Panc1 (cell line): ENCODE measurements at regions not wholly inside any gene's neighbourhood (a gene's known extent, or its start where the extent isn't known, plus 50 kb on each side); places are given as distances from the start of the nearest gene placed in this dataset.
"Not testable (repeated sequence)": the region's sequence is repeated elsewhere in the genome, so short reads cannot be mapped to it uniquely, and the experiment has no call there.

Experiments used
- ATAC-seq: fragments of 200-7000 bp; cut with Tn5 transposase; 2 replicates; pipeline ENCODE4 v1.9.1; 2020; ENCODE audit warnings: mild to moderate bottlenecking, moderate library complexity
- BruUV-seq: library from RNA; stranded (reverse); fragments of 400-500 nt; replicated peaks from 2 replicates; lab custom pipeline; 2021; lab: Mats Ljungman, UMichigan
- CTCF ChIA-PET: fragments of 300-600 bp; sonication (Branson Sonifier 250); formaldehyde crosslinking; loops from one replicate; lab custom pipeline; 2022; ENCODE audit warnings: antibody characterized with exemption; lab: Charles Lee
- POLR2A ChIA-PET: fragments of 300-600 bp; sonication (Branson Sonifier 250); formaldehyde crosslinking; loops from one replicate; lab custom pipeline; 2022; ENCODE audit warnings: antibody characterized with exemption; lab: Charles Lee
- DNase-seq: peaks from one replicate; pipeline ENCODE4 v3.0.0-alpha.2; 2010; ENCODE audit warnings: low read depth, low spot score
- H3K27ac ChIP-seq: 2 replicates; pipeline ENCODE4 v1.5.1; 2011; ENCODE audit warnings: mild to moderate bottlenecking, low read length, inconsistent platforms
- H3K27me3 ChIP-seq: fragments of 200-500 bp; sonication (Bioruptor generic); 2 replicates; pipeline ENCODE4 v1.6.0; 2014; ENCODE audit warnings: low read length, inconsistent platforms; ENCODE audit not compliant: control insufficient read depth, insufficient read depth
- H3K36me3 ChIP-seq: fragments of 200-500 bp; sonication (Bioruptor generic); 2 replicates; pipeline ENCODE4 v1.5.1; 2014; ENCODE audit warnings: inconsistent platforms, mild to moderate bottlenecking, low read length, moderate library complexity; ENCODE audit not compliant: control insufficient read depth, insufficient read depth
- H3K4me1 ChIP-seq: 2 replicates; pipeline ENCODE4 v1.5.1; 2011; ENCODE audit warnings: inconsistent platforms, mild to moderate bottlenecking, low read length, moderate library complexity; ENCODE audit not compliant: control insufficient read depth, insufficient read depth
- H3K4me3 ChIP-seq, 2 experiments: 2 replicates each; pipeline ENCODE4 v1.5.1; 2011 to 2012; ENCODE audit warnings: low read depth in 2 of 2, low read length in 2 of 2, mild to moderate bottlenecking in 2 of 2, inconsistent platforms in 1 of 2, moderate library complexity in 1 of 2
- H3K9me3 ChIP-seq: fragments of 200-500 bp; sonication (Bioruptor generic); 2 replicates; pipeline ENCODE4 v1.5.1; 2014; ENCODE audit warnings: low read depth, mild to moderate bottlenecking, inconsistent platforms, low read length, moderate library complexity; ENCODE audit not compliant: control insufficient read depth, insufficient read depth
- CTCF ChIP-seq: fragments of 450-650 bp; IDR thresholded peaks from 2 replicates; pipeline ENCODE4 v1.5.1; 2017; ENCODE audit warnings: mild to moderate bottlenecking
- POLR2AphosphoS5 ChIP-seq: IDR thresholded peaks from 2 replicates; pipeline ENCODE4 v1.6.1; 2012; ENCODE audit warnings: mild to moderate bottlenecking, low read depth, low read length, moderate library complexity
- SIN3A ChIP-seq: IDR thresholded peaks from 2 replicates; pipeline ENCODE4 v1.6.1; 2012; ENCODE audit warnings: low read depth, mild to moderate bottlenecking, low read length, moderate library complexity, borderline replicate concordance; ENCODE audit not compliant: insufficient read depth
- TCF7L2 ChIP-seq: IDR thresholded peaks from 2 replicates; pipeline ENCODE4 v1.6.1; 2011; ENCODE audit warnings: mild to moderate bottlenecking, low read depth, low read length, inconsistent platforms
- in situ Hi-C: cut with HindIII; loops from 2 replicates; pipeline ENCODE4 v1.10.0; 2016; ENCODE audit warnings: low sequenced_read_pairs, low pct_unique_long_range_greater_than_20kb
- intact Hi-C: fragments of 100-400 bp; cut with micrococcal nuclease; formaldehyde crosslinking; loops from one replicate; pipeline ENCODE4 v1.10.0; 2022; ENCODE audit not compliant: unreplicated experiment
- TF ChIP-seq, protein P1 (sequence below), 2 experiments: IDR thresholded peaks; 2 replicates each; pipeline ENCODE4 v1.6.1; 2011 to 2012; ENCODE audit warnings: low read depth in 2 of 2, control low read depth in 1 of 2, low read length in 1 of 2, mild to moderate bottlenecking in 1 of 2, moderate library complexity in 1 of 2; ENCODE audit not compliant: insufficient read depth in 1 of 2

DNA sequence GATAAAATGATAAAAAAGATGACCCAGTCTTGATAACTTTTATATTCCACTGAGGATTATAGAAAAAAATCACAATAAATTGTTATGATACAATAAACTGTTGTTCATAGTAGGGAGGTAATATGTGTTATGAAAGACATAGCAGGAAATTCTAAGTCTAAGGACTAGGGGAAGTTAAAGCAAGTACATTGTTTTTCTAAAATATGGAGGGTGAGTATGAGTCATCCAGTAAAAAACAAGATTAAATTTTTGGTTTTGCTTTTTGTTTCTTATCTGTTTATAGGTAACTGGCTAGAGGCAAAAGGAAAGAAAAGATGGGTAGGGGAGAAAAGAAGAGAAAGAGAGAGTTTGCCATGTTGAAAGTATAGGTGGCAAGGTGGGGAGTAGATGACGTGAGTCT lies 188.4 kb downstream of the POLR1F start:
- CTCF ChIA-PET = no interaction called here
- intact Hi-C loops = no loop called here
- no peaks in the 10 kb centered on the region for H3K36me3 ChIP-seq
- no peak overlapping the region for H3K4me3 ChIP-seq
- H3K27ac ChIP-seq = no peak overlapping the region
- H3K9me3 ChIP-seq = no peaks in the 10 kb centered on the region
- no peaks in the 10 kb centered on the region for H3K27me3 ChIP-seq
- ATAC-seq (no peak), DNase-seq (no peak)
- in situ Hi-C loops = no loop called here
- no TSS peak for BruUV-seq
- POLR2A ChIA-PET = no interaction called here
- TF ChIP-seq POLR2AphosphoS5 = no peak
- TF ChIP-seq SIN3A = no peak
- TF ChIP-seq, protein P1, sequence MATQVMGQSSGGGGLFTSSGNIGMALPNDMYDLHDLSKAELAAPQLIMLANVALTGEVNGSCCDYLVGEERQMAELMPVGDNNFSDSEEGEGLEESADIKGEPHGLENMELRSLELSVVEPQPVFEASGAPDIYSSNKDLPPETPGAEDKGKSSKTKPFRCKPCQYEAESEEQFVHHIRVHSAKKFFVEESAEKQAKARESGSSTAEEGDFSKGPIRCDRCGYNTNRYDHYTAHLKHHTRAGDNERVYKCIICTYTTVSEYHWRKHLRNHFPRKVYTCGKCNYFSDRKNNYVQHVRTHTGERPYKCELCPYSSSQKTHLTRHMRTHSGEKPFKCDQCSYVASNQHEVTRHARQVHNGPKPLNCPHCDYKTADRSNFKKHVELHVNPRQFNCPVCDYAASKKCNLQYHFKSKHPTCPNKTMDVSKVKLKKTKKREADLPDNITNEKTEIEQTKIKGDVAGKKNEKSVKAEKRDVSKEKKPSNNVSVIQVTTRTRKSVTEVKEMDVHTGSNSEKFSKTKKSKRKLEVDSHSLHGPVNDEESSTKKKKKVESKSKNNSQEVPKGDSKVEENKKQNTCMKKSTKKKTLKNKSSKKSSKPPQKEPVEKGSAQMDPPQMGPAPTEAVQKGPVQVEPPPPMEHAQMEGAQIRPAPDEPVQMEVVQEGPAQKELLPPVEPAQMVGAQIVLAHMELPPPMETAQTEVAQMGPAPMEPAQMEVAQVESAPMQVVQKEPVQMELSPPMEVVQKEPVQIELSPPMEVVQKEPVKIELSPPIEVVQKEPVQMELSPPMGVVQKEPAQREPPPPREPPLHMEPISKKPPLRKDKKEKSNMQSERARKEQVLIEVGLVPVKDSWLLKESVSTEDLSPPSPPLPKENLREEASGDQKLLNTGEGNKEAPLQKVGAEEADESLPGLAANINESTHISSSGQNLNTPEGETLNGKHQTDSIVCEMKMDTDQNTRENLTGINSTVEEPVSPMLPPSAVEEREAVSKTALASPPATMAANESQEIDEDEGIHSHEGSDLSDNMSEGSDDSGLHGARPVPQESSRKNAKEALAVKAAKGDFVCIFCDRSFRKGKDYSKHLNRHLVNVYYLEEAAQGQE (IDR thresholded peaks at IDR 0.05; ENCODE audit: insufficient read depth in 1 of 2, low read depth in 2 of 2, low read length in 1 of 2) = no peak
- TF ChIP-seq TCF7L2 = no peak
- no peak for TF ChIP-seq CTCF
- H3K4me1 ChIP-seq = no peaks in the 10 kb centered on the region; the same call in 1 of the 2 replicates

- CTCF ChIA-PET = no interaction called here
- ATAC-seq (no peak), DNase-seq (no peak)
- no peaks in the 10 kb centered on the region for H3K9me3 ChIP-seq
- POLR2A ChIA-PET = no interaction called here
- TF ChIP-seq SIN3A = no peak
- TF ChIP-seq, protein P1 (IDR thresholded peaks at IDR 0.05; ENCODE audit: insufficient read depth in 1 of 2, low read depth in 2 of 2, low read length in 1 of 2) = no peak
- no peak for TF ChIP-seq CTCF
- TF ChIP-seq POLR2AphosphoS5 = no peak
- TF ChIP-seq TCF7L2 = no peak
- in situ Hi-C loops (no loop called here), intact Hi-C loops (no loop called here)
- no peaks in the 10 kb centered on the region; the same call in 1 of the 2 replicates for H3K4me1 ChIP-seq
- no peak overlapping the region for H3K4me3 ChIP-seq
- H3K36me3 ChIP-seq = no peaks in the 10 kb centered on the region
- H3K27me3 ChIP-seq = no peaks in the 10 kb centered on the region
- H3K27ac ChIP-seq = no peak overlapping the region
- no TSS peak for BruUV-seq
Observed at GRCh38 chr7:19519443-19520021, 189.3 kb downstream of the POLR1F start.

GRCh38 chr7:19517546-19517945 lies 191.3 kb downstream of the POLR1F start:
- DNase-seq, intact Hi-C loops, in situ Hi-C loops, POLR2A ChIA-PET, H3K4me1 ChIP-seq, H3K36me3 ChIP-seq, CTCF ChIA-PET, H3K27ac ChIP-seq, H3K9me3 ChIP-seq, H3K4me3 ChIP-seq, ATAC-seq, BruUV-seq, H3K27me3 ChIP-seq: not testable (repeated sequence)
